ENCODE measurements at regions not wholly inside any gene's neighbourhood (a gene's known extent, or its start where the extent isn't known, plus 50 kb on each side); places are given as distances from the start of the nearest gene placed in this dataset.

GRCh38 chr6:115668781-115669180 lies 391.9 kb downstream of the FRK start:
- Histone ChIP-seq H3K9me2 (ENCODE audit: low read depth, low read length) (no peaks in the 10 kb centered on the region), H3K79me2 (ENCODE audit: insufficient read depth, low read length) (no peaks in the 10 kb centered on the region), H3K9ac (ENCODE audit: low read length) (no peak overlapping the region), H4K20me1 (ENCODE audit: insufficient read depth, low read length) (no peaks in the 10 kb centered on the region), H3K4me3 (ENCODE audit: low read depth, low read length, poor library complexity, severe bottlenecking) (no peak overlapping the region), H3F3A (ENCODE audit: insufficient read depth, low read length) (no peaks in the 10 kb centered on the region), H3K9me3 (ENCODE audit: low read length) (no peaks in the 10 kb centered on the region), H3K27ac (ENCODE audit: low read depth, low read length, poor library complexity, severe bottlenecking) (no peak overlapping the region), H3K27me3 (ENCODE audit: insufficient read depth, low read length) (no peaks in the 10 kb centered on the region), H3K36me3 (ENCODE audit: insufficient read depth, low read length) (no peaks in the 10 kb centered on the region), H3K4me2 (ENCODE audit: low read length) (no peak overlapping the region), H3K4me1 (ENCODE audit: insufficient read depth, low read length, severe bottlenecking) (no peaks in the 10 kb centered on the region), H2AFZ (ENCODE audit: low read length) (no peak overlapping the region)
- no peak for TF ChIP-seq EZH2 (IDR thresholded peaks at IDR 0.05; ENCODE audit: borderline replicate concordance, low read length)
- TF ChIP-seq CTCF (IDR thresholded peaks at IDR 0.05; ENCODE audit: low read length) = no peak

GRCh38 chr6:115668211-115668610 lies 392.5 kb downstream of the FRK start:
- Histone ChIP-seq H3K4me2 (ENCODE audit: low read length) (no peak overlapping the region), H2AFZ (ENCODE audit: low read length) (no peak overlapping the region), H3K4me3 (ENCODE audit: low read depth, low read length, poor library complexity, severe bottlenecking) (no peak overlapping the region), H3K36me3 (ENCODE audit: insufficient read depth, low read length) (no peaks in the 10 kb centered on the region), H3K9me3 (ENCODE audit: low read length) (no peaks in the 10 kb centered on the region), H4K20me1 (ENCODE audit: insufficient read depth, low read length) (no peaks in the 10 kb centered on the region), H3K9ac (ENCODE audit: low read length) (no peak overlapping the region), H3F3A (ENCODE audit: insufficient read depth, low read length) (no peaks in the 10 kb centered on the region), H3K4me1 (ENCODE audit: insufficient read depth, low read length, severe bottlenecking) (no peaks in the 10 kb centered on the region), H3K79me2 (ENCODE audit: insufficient read depth, low read length) (no peaks in the 10 kb centered on the region), H3K27ac (ENCODE audit: low read depth, low read length, poor library complexity, severe bottlenecking) (no peak overlapping the region), H3K9me2 (ENCODE audit: low read depth, low read length) (no peaks in the 10 kb centered on the region), H3K27me3 (ENCODE audit: insufficient read depth, low read length) (no peaks in the 10 kb centered on the region)
- TF ChIP-seq EZH2 (IDR thresholded peaks at IDR 0.05; ENCODE audit: borderline replicate concordance, low read length) = no peak
- TF ChIP-seq CTCF (IDR thresholded peaks at IDR 0.05; ENCODE audit: low read length) = no peak

- Histone ChIP-seq H3F3A (ENCODE audit: insufficient read depth, low read length) (no peaks in the 10 kb centered on the region), H3K9ac (ENCODE audit: low read length) (no peak overlapping the region), H3K9me3 (ENCODE audit: low read length) (no peaks in the 10 kb centered on the region), H3K4me3 (ENCODE audit: low read depth, low read length, poor library complexity, severe bottlenecking) (no peak overlapping the region), H3K9me2 (ENCODE audit: low read depth, low read length) (no peaks in the 10 kb centered on the region), H2AFZ (ENCODE audit: low read length) (no peak overlapping the region), H3K27me3 (ENCODE audit: insufficient read depth, low read length) (no peaks in the 10 kb centered on the region), H3K36me3 (ENCODE audit: insufficient read depth, low read length) (no peaks in the 10 kb centered on the region), H3K4me2 (ENCODE audit: low read length) (no peak overlapping the region), H3K79me2 (ENCODE audit: insufficient read depth, low read length) (no peaks in the 10 kb centered on the region), H3K4me1 (ENCODE audit: insufficient read depth, low read length, severe bottlenecking) (no peaks in the 10 kb centered on the region), H4K20me1 (ENCODE audit: insufficient read depth, low read length) (no peaks in the 10 kb centered on the region), H3K27ac (ENCODE audit: low read depth, low read length, poor library complexity, severe bottlenecking) (no peak overlapping the region)
- TF ChIP-seq EZH2 (IDR thresholded peaks at IDR 0.05; ENCODE audit: borderline replicate concordance, low read length) (no peak), CTCF (IDR thresholded peaks at IDR 0.05; ENCODE audit: low read length) (no peak)
Measured at GRCh38 chr6:115667478-115668026, 393.1 kb downstream of the FRK start.

All from OCI-LY1 (cell line).